ENCODE measurements at regions not wholly inside any gene's neighbourhood (a gene's known extent, or its start where the extent isn't known, plus 50 kb on each side); places are given as distances from the start of the nearest gene placed in this dataset.

GRCh38 chr7:17046259-17046658 lies 164.5 kb upstream of the AGR3 start:
- H3K27me3 ChIP-seq (ENCODE audit: insufficient read depth, low read length) = no peaks in the 10 kb centered on the region
- TF ChIP-seq SIN3A (IDR thresholded peaks at IDR 0.05; ENCODE audit: low read depth) (no peak), ZFX (IDR thresholded peaks at IDR 0.05) (no peak), SRF (IDR thresholded peaks at IDR 0.05; ENCODE audit: low read depth) (no peak), POLR2A (IDR thresholded peaks at IDR 0.05; ENCODE audit: borderline replicate concordance, extremely low read depth, insufficient read depth, insufficient read length) (no peak), CBX3 (IDR thresholded peaks at IDR 0.05; ENCODE audit: low read depth) (no peak), CTCF (IDR thresholded peaks at IDR 0.05 in 2 of 3, conservative IDR thresholded peaks at IDR 0.05 in 1 of 3; ENCODE audit: borderline replicate concordance in 1 of 3, insufficient read depth in 1 of 3, low read depth in 2 of 3, low read length in 2 of 3) (no peak), EGR1 (IDR thresholded peaks at IDR 0.05; ENCODE audit: low read depth) (no peak), JUND (IDR thresholded peaks at IDR 0.05) (no peak), CEBPB (IDR thresholded peaks at IDR 0.05; ENCODE audit: low read depth) (no peak), ZNF274 (IDR thresholded peaks at IDR 0.05; ENCODE audit: low read depth, low read length) (no peak), REST (IDR thresholded peaks at IDR 0.05; ENCODE audit: low read depth) (no peak), TCF7L2 (IDR thresholded peaks at IDR 0.05; ENCODE audit: borderline replicate concordance, extremely low read depth, insufficient read depth, insufficient read length) (no peak), POLR2AphosphoS5 (IDR thresholded peaks at IDR 0.05; ENCODE audit: low read depth, low read length) (no peak), EZH2phosphoT487 (IDR thresholded peaks at IDR 0.05; ENCODE audit: borderline replicate concordance) (no peak), SP1 (IDR thresholded peaks at IDR 0.05; ENCODE audit: low read depth) (no peak), ELF1 (IDR thresholded peaks at IDR 0.05; ENCODE audit: borderline replicate concordance, low read depth) (no peak), EZH2 (IDR thresholded peaks at IDR 0.05) (no peak), YY1 (IDR thresholded peaks at IDR 0.05; ENCODE audit: extremely low read depth, insufficient replicate concordance, low read depth, low read length) (no peak)
- TF ChIP-seq, protein P1, sequence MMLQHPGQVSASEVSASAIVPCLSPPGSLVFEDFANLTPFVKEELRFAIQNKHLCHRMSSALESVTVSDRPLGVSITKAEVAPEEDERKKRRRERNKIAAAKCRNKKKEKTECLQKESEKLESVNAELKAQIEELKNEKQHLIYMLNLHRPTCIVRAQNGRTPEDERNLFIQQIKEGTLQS (IDR thresholded peaks at IDR 0.05) = no peak
- H4K20me1 ChIP-seq (ENCODE audit: insufficient read depth) = no peaks in the 10 kb centered on the region
- RAD21 ChIA-PET (ENCODE audit: low non-redundant PET in 1 of 2, low total read pairs in 2 of 2, uncharacterized antibody in 2 of 2, unreplicated experiment in 2 of 2) = no interaction called here
- H3K36me3 ChIP-seq (ENCODE audit: control insufficient read depth in 1 of 2, insufficient read depth in 2 of 2, low read length in 2 of 2) = no peaks in the 10 kb centered on the region
- DNase-seq (ENCODE audit: low read depth, low spot score) (no peak), ATAC-seq (no peak)
- H3K4me3 ChIP-seq (replicated peaks in 1 of 2; ENCODE audit: low read depth in 1 of 2, low read length in 2 of 2) = no peak overlapping the region
- no peak overlapping the region for H3K9ac ChIP-seq (ENCODE audit: low read length)
- CTCF ChIA-PET = no interaction called here
- H3K4me1 ChIP-seq (ENCODE audit: control insufficient read depth in 1 of 2, insufficient read depth in 2 of 2, low read length in 2 of 2) = no peaks in the 10 kb centered on the region
- no TSS peak for BruUV-seq (replicated peaks)
- no peak overlapping the region for H3K4me2 ChIP-seq (ENCODE audit: low read length)
- H3K27ac ChIP-seq (ENCODE audit: low read depth, low read length) = no peak overlapping the region
- H3K79me2 ChIP-seq (ENCODE audit: insufficient read depth, low read length) = no peaks in the 10 kb centered on the region
- no peaks in the 10 kb centered on the region for H3K9me3 ChIP-seq (ENCODE audit: control insufficient read depth in 1 of 2, insufficient read depth in 1 of 2, low read depth in 1 of 2, low read length in 2 of 2)
- H3K9me2 ChIP-seq (ENCODE audit: insufficient read depth) = no peaks in the 10 kb centered on the region
- H2AFZ ChIP-seq (ENCODE audit: low read depth, low read length, poor library complexity, severe bottlenecking) = no peak overlapping the region
- intact Hi-C loops (cut with micrococcal nuclease) = no loop called here
- POLR2A ChIA-PET = no interaction called here

Measured in HCT116 (cell line).